Epidermal melanocyte (primary cell): ENCODE measurements at regions not wholly inside any gene's neighbourhood (a gene's known extent, or its start where the extent isn't known, plus 50 kb on each side); places are given as distances from the start of the nearest gene placed in this dataset.

Source experiments
- DNase-seq: peaks from one replicate; pipeline ENCODE4 v3.0.0; 2011; ENCODE audit warnings: low spot score; ENCODE audit not compliant: insufficient read length

GRCh38 chr7:98679741-98680140, 62.7 kb downstream of the NPTX2 start:
- no peak for DNase-seq

- DNase-seq: no peak
These were observed 64.4 kb downstream of the NPTX2 start for GRCh38 chr7:98681511-98681910.

- no peak for DNase-seq
These were observed 64.9 kb downstream of the NPTX2 start for GRCh38 chr7:98681951-98682350.

- DNase-seq: no peak
These were observed 66.4 kb downstream of the NPTX2 start for GRCh38 chr7:98683514-98683913.

- DNase-seq: no peak
These were observed 68.5 kb downstream of the NPTX2 start for GRCh38 chr7:98685541-98685940.

GRCh38 chr7:98686466-98687080, 69.5 kb downstream of the NPTX2 start:
- DNase-seq: no peak

GRCh38 chr7:98687111-98687751, 70.1 kb downstream of the NPTX2 start:
- no peak for DNase-seq

- DNase-seq: no peak
These were observed 74.5 kb downstream of the NPTX2 start for GRCh38 chr7:98691619-98692018.

GRCh38 chr7:98697083-98697482, 80.0 kb downstream of the NPTX2 start:
- DNase-seq: no peak

GRCh38 chr7:98697485-98698240, 80.6 kb downstream of the NPTX2 start:
- DNase-seq: no peak

- no peak for DNase-seq
These were observed 81.9 kb downstream of the NPTX2 start for GRCh38 chr7:98698976-98699375.

- no peak for DNase-seq
These were observed 83.4 kb downstream of the NPTX2 start for GRCh38 chr7:98700533-98700932.

GRCh38 chr7:98701372-98701771, 84.3 kb downstream of the NPTX2 start:
- DNase-seq: no peak

GRCh38 chr7:98702021-98702420, 84.9 kb downstream of the NPTX2 start:
- DNase-seq: no peak

- DNase-seq: no peak
These were observed 86.8 kb downstream of the NPTX2 start for GRCh38 chr7:98703916-98704315.

- DNase-seq: no peak
These were observed 88.5 kb downstream of the NPTX2 start for GRCh38 chr7:98705626-98706025.

GRCh38 chr7:98707076-98707475, 90.0 kb downstream of the NPTX2 start:
- no peak for DNase-seq

GRCh38 chr7:98711945-98712344, 94.9 kb downstream of the NPTX2 start:
- no peak for DNase-seq

GRCh38 chr7:98713165-98713810, 96.2 kb downstream of the NPTX2 start:
- no peak for DNase-seq

GRCh38 chr7:98719396-98719795, 102.3 kb downstream of the NPTX2 start:
- no peak for DNase-seq

- DNase-seq: no peak
These were observed 105.3 kb downstream of the NPTX2 start for GRCh38 chr7:98722402-98722801.

GRCh38 chr7:98724591-98724990, 107.5 kb downstream of the NPTX2 start:
- no peak for DNase-seq
